ENCODE measurements at regions not wholly inside any gene's neighbourhood (a gene's known extent, or its start where the extent isn't known, plus 50 kb on each side); places are given as distances from the start of the nearest gene placed in this dataset.

GRCh38 chr10:121098751-121099150, 247.6 kb downstream of the WDR11 start:
- no peak for DNase-seq (ENCODE audit: low read depth)

- DNase-seq (ENCODE audit: low read depth) = no peak
These were observed 248.0 kb downstream of the WDR11 start for GRCh38 chr10:121099181-121099580.

- DNase-seq (ENCODE audit: low read depth) = no peak
These were observed 248.4 kb downstream of the WDR11 start for GRCh38 chr10:121099592-121099991.

GRCh38 chr10:121101561-121101960, 250.4 kb downstream of the WDR11 start:
- DNase-seq (ENCODE audit: low read depth) = no peak

- DNase-seq (ENCODE audit: low read depth) = no peak
These were observed 251.5 kb downstream of the WDR11 start for GRCh38 chr10:121102706-121103105.

- no peak for DNase-seq (ENCODE audit: low read depth)
These were observed 253.4 kb downstream of the WDR11 start for GRCh38 chr10:121104476-121105111.

- DNase-seq (ENCODE audit: low read depth) = no peak
These were observed 255.4 kb downstream of the WDR11 start for GRCh38 chr10:121106611-121107010.

GRCh38 chr10:121108051-121108450, 256.9 kb downstream of the WDR11 start:
- no peak for DNase-seq (ENCODE audit: low read depth)

- DNase-seq (ENCODE audit: low read depth) = no peak
These were observed 259.2 kb downstream of the WDR11 start for GRCh38 chr10:121110369-121110768.

GRCh38 chr10:121112136-121112535, 261.0 kb downstream of the WDR11 start:
- no peak for DNase-seq (ENCODE audit: low read depth)

GRCh38 chr10:121112579-121113384, 261.6 kb downstream of the WDR11 start:
- no peak for DNase-seq (ENCODE audit: low read depth)

GRCh38 chr10:121113385-121113696, 262.2 kb downstream of the WDR11 start:
- no peak for DNase-seq (ENCODE audit: low read depth)

- DNase-seq (ENCODE audit: low read depth) = no peak
These were observed 262.7 kb downstream of the WDR11 start for GRCh38 chr10:121113911-121114310.

- no peak for DNase-seq (ENCODE audit: low read depth)
These were observed 264.0 kb downstream of the WDR11 start for GRCh38 chr10:121115154-121115553.

GRCh38 chr10:121121462-121121861, 270.3 kb downstream of the WDR11 start:
- DNase-seq (ENCODE audit: low read depth) = no peak

- no peak for DNase-seq (ENCODE audit: low read depth)
These were observed 276.2 kb downstream of the WDR11 start for GRCh38 chr10:121127151-121127906.

GRCh38 chr10:121128164-121128563, 277.0 kb downstream of the WDR11 start:
- no peak for DNase-seq (ENCODE audit: low read depth)

- DNase-seq (ENCODE audit: low read depth) = no peak
These were observed 278.1 kb downstream of the WDR11 start for GRCh38 chr10:121129266-121129665.

GRCh38 chr10:121130382-121130781, 279.2 kb downstream of the WDR11 start:
- no peak for DNase-seq (ENCODE audit: low read depth)

- DNase-seq (ENCODE audit: low read depth) = no peak
These were observed 279.9 kb downstream of the WDR11 start for GRCh38 chr10:121131014-121131413.

- DNase-seq (ENCODE audit: low read depth) = no peak
These were observed 280.5 kb downstream of the WDR11 start for GRCh38 chr10:121131426-121132265.

- no peak for DNase-seq (ENCODE audit: low read depth)
These were observed 281.1 kb downstream of the WDR11 start for GRCh38 chr10:121132273-121132672.

Data from non-pigmented ciliary epithelial cell (primary cell).